ENCODE measurements at regions not wholly inside any gene's neighbourhood (a gene's known extent, or its start where the extent isn't known, plus 50 kb on each side); places are given as distances from the start of the nearest gene placed in this dataset.

DNA sequence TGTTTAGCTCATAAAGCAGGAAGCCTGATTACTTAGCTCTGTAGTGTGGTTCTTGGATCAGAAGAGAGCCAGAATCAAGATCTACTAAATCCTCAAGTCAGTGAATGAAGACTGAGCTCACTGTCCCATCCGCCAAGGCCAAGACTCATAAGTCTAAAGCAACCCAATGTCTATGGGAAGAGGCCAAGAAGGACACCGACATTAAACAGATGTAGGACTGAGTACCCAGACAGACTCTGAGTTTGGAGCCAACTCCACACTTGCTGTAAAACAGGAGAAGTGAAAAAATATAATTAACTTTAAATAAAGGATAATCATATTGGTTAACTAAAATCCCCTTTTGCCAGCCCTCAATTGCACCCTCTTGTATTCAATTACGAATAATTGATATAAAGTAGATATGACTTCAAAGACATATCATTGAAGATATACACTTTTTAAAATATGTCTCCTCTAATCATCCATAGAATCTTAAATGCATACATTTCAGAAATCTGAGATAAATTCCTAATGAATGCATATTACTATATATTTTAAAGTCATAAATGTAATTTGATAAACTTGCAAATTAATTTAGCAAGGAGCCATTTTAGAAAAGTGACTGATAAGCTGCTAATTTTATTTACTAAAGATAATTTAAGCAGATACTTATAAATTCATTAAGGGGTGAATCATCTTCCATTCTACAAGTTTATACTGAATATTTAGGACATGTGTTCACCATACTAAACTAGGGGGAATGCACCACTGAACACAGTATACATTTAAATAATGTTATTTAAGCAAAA lies 617.0 kb upstream of the ARID1B start:
- TF ChIP-seq, protein P1, sequence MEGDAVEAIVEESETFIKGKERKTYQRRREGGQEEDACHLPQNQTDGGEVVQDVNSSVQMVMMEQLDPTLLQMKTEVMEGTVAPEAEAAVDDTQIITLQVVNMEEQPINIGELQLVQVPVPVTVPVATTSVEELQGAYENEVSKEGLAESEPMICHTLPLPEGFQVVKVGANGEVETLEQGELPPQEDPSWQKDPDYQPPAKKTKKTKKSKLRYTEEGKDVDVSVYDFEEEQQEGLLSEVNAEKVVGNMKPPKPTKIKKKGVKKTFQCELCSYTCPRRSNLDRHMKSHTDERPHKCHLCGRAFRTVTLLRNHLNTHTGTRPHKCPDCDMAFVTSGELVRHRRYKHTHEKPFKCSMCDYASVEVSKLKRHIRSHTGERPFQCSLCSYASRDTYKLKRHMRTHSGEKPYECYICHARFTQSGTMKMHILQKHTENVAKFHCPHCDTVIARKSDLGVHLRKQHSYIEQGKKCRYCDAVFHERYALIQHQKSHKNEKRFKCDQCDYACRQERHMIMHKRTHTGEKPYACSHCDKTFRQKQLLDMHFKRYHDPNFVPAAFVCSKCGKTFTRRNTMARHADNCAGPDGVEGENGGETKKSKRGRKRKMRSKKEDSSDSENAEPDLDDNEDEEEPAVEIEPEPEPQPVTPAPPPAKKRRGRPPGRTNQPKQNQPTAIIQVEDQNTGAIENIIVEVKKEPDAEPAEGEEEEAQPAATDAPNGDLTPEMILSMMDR (conservative IDR thresholded peaks at IDR 0.05): no peak
- Mint-ChIP-seq H3K36me3 (ENCODE audit: low read depth) (no peaks in the 10 kb centered on the region), H3K4me3 (no peak overlapping the region), H3K9me3 (no peaks in the 10 kb centered on the region), H3K4me1 (no peaks in the 10 kb centered on the region), H3K27me3 (ENCODE audit: low read depth) (no peaks in the 10 kb centered on the region), H3K27ac (ENCODE audit: unreplicated experiment) (no peak overlapping the region)
- DNase-seq (ENCODE audit: low read depth, low spot score): no peak

DNA sequence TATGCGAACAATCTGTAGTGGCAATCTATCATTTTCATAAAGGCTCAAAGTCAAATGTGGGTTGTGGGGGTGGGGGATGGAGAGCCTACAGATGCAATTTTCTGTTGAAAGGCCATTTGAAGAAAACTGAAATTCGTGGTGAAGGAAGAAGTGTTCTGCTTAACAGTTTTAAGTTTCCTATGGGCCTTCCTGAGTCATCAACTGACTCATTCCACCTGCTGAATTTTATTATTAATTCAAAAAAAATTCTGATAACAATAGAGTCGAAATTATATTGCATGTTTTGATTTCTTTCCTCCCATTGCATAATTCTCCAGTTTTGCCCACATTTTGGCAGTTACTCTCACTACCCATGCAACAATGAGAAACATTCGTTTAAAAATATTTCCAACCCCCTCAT lies 622.3 kb upstream of the ARID1B start:
- H3K4me3 Mint-ChIP-seq: no peak overlapping the region
- H3K4me1 Mint-ChIP-seq: no peaks in the 10 kb centered on the region
- no peak overlapping the region for H3K27ac Mint-ChIP-seq (ENCODE audit: unreplicated experiment)
- no peaks in the 10 kb centered on the region for H3K27me3 Mint-ChIP-seq (ENCODE audit: low read depth)
- TF ChIP-seq, protein P1 (conservative IDR thresholded peaks at IDR 0.05): no peak
- peaks cover 5% of the 10 kb centered on the region for H3K9me3 Mint-ChIP-seq
- no peaks in the 10 kb centered on the region for H3K36me3 Mint-ChIP-seq (ENCODE audit: low read depth)
- no peak for DNase-seq (ENCODE audit: low read depth, low spot score)

DNA sequence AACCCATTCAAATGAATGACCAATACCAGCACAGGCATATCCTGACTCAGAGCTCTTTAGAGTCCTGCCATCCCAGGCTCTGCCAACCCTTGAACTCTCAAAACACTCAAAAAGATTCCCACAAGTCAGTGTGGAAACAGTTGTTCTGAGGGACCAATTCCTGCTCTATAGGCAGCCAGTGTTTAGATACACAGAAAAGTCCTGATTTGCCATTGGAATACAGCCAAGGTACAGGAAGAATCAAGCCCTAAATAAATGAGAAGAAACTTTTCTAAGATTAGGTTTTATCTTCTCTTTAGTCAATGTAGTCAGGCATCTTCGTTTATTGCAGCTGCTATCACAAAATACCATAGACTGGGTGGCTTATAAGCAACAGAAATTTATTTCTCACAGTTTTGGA lies 626.8 kb upstream of the ARID1B start:
- no peaks in the 10 kb centered on the region for H3K4me1 Mint-ChIP-seq
- DNase-seq (ENCODE audit: low read depth, low spot score): no peak
- TF ChIP-seq, protein P1 (conservative IDR thresholded peaks at IDR 0.05): no peak
- no peak overlapping the region for H3K27ac Mint-ChIP-seq (ENCODE audit: unreplicated experiment)
- H3K27me3 Mint-ChIP-seq (ENCODE audit: low read depth): no peaks in the 10 kb centered on the region
- peaks cover 2% of the 10 kb centered on the region for H3K36me3 Mint-ChIP-seq (ENCODE audit: low read depth)
- H3K4me3 Mint-ChIP-seq: no peak overlapping the region
- H3K9me3 Mint-ChIP-seq: peaks cover 5% of the 10 kb centered on the region

DNA sequence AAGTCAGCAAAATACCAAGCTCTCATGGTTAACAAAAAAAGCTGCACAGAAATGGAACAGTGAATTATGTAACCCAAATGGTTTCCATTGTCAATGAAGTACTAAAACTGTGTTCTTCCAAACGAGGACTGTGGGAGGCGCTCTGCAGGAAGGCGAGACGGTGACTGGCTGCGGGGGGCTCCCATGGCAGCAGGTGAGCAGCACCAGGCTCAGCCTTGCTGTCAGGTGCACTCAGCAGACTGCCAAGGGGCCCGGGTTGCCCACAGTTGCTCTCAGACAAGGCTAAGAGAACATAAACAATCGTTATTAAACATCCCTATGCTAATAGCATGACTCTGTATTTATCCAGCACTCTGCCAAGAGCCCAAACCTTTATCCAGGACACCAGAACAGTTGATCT lies 630.3 kb upstream of the ARID1B start:
- TF ChIP-seq, protein P1 (conservative IDR thresholded peaks at IDR 0.05): no peak
- peaks cover 4% of the 10 kb centered on the region for H3K36me3 Mint-ChIP-seq (ENCODE audit: low read depth)
- H3K27me3 Mint-ChIP-seq (ENCODE audit: low read depth): no peaks in the 10 kb centered on the region
- no peak overlapping the region for H3K4me3 Mint-ChIP-seq
- H3K4me1 Mint-ChIP-seq: no peaks in the 10 kb centered on the region
- DNase-seq (ENCODE audit: low read depth, low spot score): no peak
- no peak overlapping the region for H3K27ac Mint-ChIP-seq (ENCODE audit: unreplicated experiment)
- H3K9me3 Mint-ChIP-seq: peaks cover 2% of the 10 kb centered on the region

DNA sequence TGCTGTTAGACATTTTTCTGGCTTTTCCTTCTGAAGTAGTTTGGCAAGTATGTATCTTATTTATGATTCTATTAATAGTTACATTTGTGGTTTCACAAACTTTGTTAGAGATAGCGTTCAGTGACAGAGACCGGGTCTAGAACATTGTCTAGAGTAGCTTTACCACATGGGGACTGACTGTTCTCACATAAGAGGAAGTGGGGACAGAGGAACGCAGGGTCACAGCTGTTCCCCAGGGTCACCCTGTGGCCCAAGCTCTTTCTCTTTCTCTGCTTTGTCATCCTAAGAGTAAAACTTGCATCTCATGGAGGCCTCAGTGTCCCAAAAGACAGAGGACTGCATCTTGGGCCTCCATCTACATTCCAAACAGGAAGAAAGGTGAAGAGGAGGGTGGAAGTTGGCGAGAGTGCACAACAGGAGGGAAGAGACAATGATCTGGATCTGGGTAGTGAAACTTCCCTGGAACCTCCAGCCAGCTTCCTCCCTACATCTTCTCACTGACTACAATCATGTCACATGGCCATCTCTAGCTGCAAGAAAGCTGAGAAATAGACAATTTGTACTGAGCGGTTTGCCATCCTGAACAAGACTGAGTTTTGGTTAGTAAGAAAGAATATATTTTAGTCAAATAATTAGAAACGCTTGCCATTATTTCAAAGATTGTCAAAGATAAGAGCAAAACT lies 645.8 kb upstream of the ARID1B start:
- DNase-seq (ENCODE audit: low read depth, low spot score): no peak

More for the DNA sequence above, 645.8 kb upstream of the ARID1B start:
- Mint-ChIP-seq H3K27me3 (ENCODE audit: low read depth) (no peaks in the 10 kb centered on the region), H3K9me3 (peaks cover 11% of the 10 kb centered on the region), H3K27ac (ENCODE audit: unreplicated experiment) (no peak overlapping the region), H3K36me3 (ENCODE audit: low read depth) (peaks cover 8% of the 10 kb centered on the region), H3K4me1 (peaks cover 4% of the 10 kb centered on the region), H3K4me3 (no peak overlapping the region)
- TF ChIP-seq, protein P1 (conservative IDR thresholded peaks at IDR 0.05): no peak
